ENCODE measurements at regions not wholly inside any gene's neighbourhood (a gene's known extent, or its start where the extent isn't known, plus 50 kb on each side); places are given as distances from the start of the nearest gene placed in this dataset.

DNA sequence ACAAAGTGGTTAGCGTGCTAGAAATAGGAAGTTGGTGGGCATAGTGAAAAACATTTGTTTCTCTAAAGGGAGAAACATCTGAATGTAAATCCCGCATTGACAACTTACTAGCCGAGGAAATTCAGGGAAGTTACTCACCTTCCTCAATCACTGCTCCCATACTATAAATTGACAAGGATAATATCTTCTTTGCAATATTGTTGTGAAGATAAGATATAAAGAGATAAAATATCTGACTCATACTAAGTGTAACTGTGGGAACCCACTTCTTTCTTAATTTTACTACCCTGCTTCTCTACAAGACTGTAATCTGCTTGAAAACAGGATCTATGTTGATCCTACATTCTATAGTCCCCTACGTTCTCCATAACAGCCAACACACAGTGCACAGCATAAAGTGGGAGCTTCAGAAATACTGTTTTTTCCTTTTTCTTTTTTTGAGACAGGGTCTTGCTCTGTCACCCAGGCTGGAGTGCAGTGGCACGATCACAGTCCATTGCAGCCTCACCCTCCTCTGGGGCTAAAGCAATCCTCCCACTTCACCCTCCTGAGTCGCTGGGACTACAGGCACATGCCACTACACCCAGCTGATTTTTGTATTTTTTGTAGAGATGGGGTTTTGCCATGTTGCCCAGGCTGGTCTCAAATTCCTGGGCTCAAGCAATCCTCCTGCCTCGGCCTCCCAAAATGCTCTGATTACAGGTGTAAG lies 57.4 kb upstream of the C1orf21 start:
- no peak for DNase-seq

DNA sequence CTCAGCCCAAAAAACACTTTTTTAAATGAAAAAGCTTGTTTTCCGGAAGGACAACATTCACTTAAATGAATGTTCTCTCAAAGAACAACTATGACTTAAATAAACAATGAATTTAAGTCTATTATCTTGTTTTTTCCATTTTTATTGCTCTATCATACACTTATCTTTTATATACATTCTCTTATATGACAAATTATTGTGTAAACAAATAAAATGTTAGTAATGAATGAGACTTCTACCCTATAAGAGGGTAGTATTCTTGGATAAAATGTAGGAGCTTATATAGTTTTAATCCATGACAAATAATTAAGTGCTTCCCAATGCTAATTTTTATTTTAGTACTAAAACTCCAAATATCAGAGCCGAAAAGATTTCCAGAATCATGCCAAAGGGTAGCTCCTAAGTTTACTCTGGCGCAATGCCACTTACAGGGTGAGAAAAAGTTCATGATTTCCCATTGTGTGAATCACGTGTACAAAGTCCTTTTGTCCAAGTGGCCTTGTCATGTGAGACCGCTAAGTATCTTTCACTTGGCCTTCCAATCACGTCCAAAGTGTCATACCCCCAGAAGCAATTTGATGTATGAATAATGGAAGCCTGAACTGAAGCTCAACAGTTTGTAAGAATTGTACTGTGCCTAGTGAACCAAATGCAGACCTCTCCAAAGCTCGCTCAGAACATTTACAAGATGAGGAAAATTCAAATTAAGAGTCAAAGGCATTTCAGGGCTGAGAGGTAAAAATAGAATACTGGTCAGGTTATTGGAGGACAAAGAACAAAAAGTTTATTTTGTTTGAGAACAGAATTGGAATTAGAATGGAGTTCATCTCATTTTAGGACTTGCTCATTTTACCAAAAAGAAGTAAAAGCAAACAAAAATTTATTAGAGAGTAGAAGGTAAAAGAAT lies 56.6 kb upstream of the C1orf21 start:
- no peak for DNase-seq

DNA sequence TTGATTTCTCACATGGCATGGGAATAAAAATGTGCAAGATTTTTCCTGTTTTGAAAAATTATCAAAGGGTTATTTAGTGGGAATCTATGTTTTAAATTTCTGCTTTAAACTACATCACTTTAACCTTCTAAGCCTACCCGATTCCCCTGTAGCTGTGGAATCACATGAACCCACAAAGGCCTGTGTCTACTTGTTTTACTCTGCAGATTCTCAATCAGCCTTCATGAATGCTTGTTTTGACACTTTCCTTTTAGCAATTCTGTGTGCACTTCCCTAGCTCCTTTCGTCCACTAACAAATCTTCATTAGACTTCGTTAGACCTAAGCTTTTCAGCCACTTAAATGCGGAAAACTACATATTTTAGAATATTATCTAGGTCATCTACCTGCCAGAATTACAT lies 56.0 kb upstream of the C1orf21 start:
- DNase-seq: no peak
